ENCODE measurements at regions not wholly inside any gene's neighbourhood (a gene's known extent, or its start where the extent isn't known, plus 50 kb on each side); places are given as distances from the start of the nearest gene placed in this dataset.

GRCh38 chr12:75704208-75704607, 192.8 kb upstream of the KRR1 start:
- Mint-ChIP-seq H3K4me3 (no peak overlapping the region), H3K4me1 (peaks cover 33% of the 10 kb centered on the region), H3K27me3 (ENCODE audit: insufficient read depth, low read depth) (no peaks in the 10 kb centered on the region), H3K27ac (no peak overlapping the region), H3K9me3 (no peaks in the 10 kb centered on the region), H3K36me3 (no peaks in the 10 kb centered on the region)
- Histone ChIP-seq H3K4me3 (no peak overlapping the region), H3F3A (ENCODE audit: low read depth) (no peaks in the 10 kb centered on the region), H2AFZ (replicated peaks) (no peak overlapping the region), H3K9me3 (ENCODE audit: low read depth) (no peaks in the 10 kb centered on the region), H4K20me1 (ENCODE audit: low read depth) (no peaks in the 10 kb centered on the region), H3K79me2 (ENCODE audit: low read depth) (no peaks in the 10 kb centered on the region), H3K4me2 (no peak overlapping the region), H3K36me3 (no peaks in the 10 kb centered on the region), H3K9ac (no peak overlapping the region), H3K27ac (no peak overlapping the region), H3K27me3 (no peaks in the 10 kb centered on the region), H3K4me1 (no peaks in the 10 kb centered on the region)
- no peak for DNase-seq (ENCODE audit: low spot score)
- TF ChIP-seq EZH2 (IDR thresholded peaks at IDR 0.05) (no peak), EZH2phosphoT487 (IDR thresholded peaks at IDR 0.05) (no peak), CTCF (IDR thresholded peaks at IDR 0.05) (no peak)

- Histone ChIP-seq H3K27ac (no peak overlapping the region), H3K9ac (no peak overlapping the region), H3K9me3 (ENCODE audit: low read depth) (no peaks in the 10 kb centered on the region), H3K79me2 (ENCODE audit: low read depth) (no peaks in the 10 kb centered on the region), H4K20me1 (ENCODE audit: low read depth) (no peaks in the 10 kb centered on the region), H3K4me3 (no peak overlapping the region), H3K4me2 (no peak overlapping the region), H3K4me1 (no peaks in the 10 kb centered on the region), H3K27me3 (no peaks in the 10 kb centered on the region), H2AFZ (replicated peaks) (no peak overlapping the region), H3F3A (ENCODE audit: low read depth) (no peaks in the 10 kb centered on the region), H3K36me3 (no peaks in the 10 kb centered on the region)
- no peak for DNase-seq (ENCODE audit: low spot score)
- no peak overlapping the region for H3K4me3 Mint-ChIP-seq
- no peak for TF ChIP-seq EZH2phosphoT487 (IDR thresholded peaks at IDR 0.05)
- no peak for TF ChIP-seq EZH2 (IDR thresholded peaks at IDR 0.05)
- no peak for TF ChIP-seq CTCF (IDR thresholded peaks at IDR 0.05)
- H3K27me3 Mint-ChIP-seq (ENCODE audit: insufficient read depth, low read depth): no peaks in the 10 kb centered on the region
- H3K9me3 Mint-ChIP-seq: no peaks in the 10 kb centered on the region
- H3K36me3 Mint-ChIP-seq: no peaks in the 10 kb centered on the region
- H3K27ac Mint-ChIP-seq: no peak overlapping the region
- H3K4me1 Mint-ChIP-seq: peaks cover 29% of the 10 kb centered on the region
Observed at GRCh38 chr12:75703131-75703530, 191.7 kb upstream of the KRR1 start.

- no peak overlapping the region for H3K27ac Mint-ChIP-seq
- no peak overlapping the region for H3K9ac ChIP-seq
- H3K9me3 Mint-ChIP-seq: no peaks in the 10 kb centered on the region
- H3K27me3 Mint-ChIP-seq (ENCODE audit: insufficient read depth, low read depth): no peaks in the 10 kb centered on the region
- H3K4me3 Mint-ChIP-seq: no peak overlapping the region
- no peaks in the 10 kb centered on the region for H4K20me1 ChIP-seq (ENCODE audit: low read depth)
- peaks cover 28% of the 10 kb centered on the region for H3K4me1 Mint-ChIP-seq
- H3K4me2 ChIP-seq: no peak overlapping the region
- no peak overlapping the region for H2AFZ ChIP-seq (replicated peaks)
- no peaks in the 10 kb centered on the region for H3K4me1 ChIP-seq
- H3K79me2 ChIP-seq (ENCODE audit: low read depth): no peaks in the 10 kb centered on the region
- TF ChIP-seq CTCF (IDR thresholded peaks at IDR 0.05) (no peak), EZH2 (IDR thresholded peaks at IDR 0.05) (no peak), EZH2phosphoT487 (IDR thresholded peaks at IDR 0.05) (no peak)
- no peaks in the 10 kb centered on the region for H3K27me3 ChIP-seq
- no peaks in the 10 kb centered on the region for H3K9me3 ChIP-seq (ENCODE audit: low read depth)
- DNase-seq (ENCODE audit: low spot score): no peak
- H3K36me3 Mint-ChIP-seq: no peaks in the 10 kb centered on the region
- no peaks in the 10 kb centered on the region for H3K36me3 ChIP-seq
- no peaks in the 10 kb centered on the region for H3F3A ChIP-seq (ENCODE audit: low read depth)
- no peak overlapping the region for H3K4me3 ChIP-seq
- no peak overlapping the region for H3K27ac ChIP-seq
Observed at GRCh38 chr12:75702477-75703093, 191.2 kb upstream of the KRR1 start.
